Fibroblast of gingiva (primary cell): ENCODE measurements at regions not wholly inside any gene's neighbourhood (a gene's known extent, or its start where the extent isn't known, plus 50 kb on each side); places are given as distances from the start of the nearest gene placed in this dataset.
"Not testable (repeated sequence)": the region's sequence is repeated elsewhere in the genome, so short reads cannot be mapped to it uniquely, and the experiment has no call there.

Source experiments
- DNase-seq: peaks from one replicate; pipeline ENCODE4 v3.0.0-alpha.2; 2011; ENCODE audit warnings: low read depth

DNA sequence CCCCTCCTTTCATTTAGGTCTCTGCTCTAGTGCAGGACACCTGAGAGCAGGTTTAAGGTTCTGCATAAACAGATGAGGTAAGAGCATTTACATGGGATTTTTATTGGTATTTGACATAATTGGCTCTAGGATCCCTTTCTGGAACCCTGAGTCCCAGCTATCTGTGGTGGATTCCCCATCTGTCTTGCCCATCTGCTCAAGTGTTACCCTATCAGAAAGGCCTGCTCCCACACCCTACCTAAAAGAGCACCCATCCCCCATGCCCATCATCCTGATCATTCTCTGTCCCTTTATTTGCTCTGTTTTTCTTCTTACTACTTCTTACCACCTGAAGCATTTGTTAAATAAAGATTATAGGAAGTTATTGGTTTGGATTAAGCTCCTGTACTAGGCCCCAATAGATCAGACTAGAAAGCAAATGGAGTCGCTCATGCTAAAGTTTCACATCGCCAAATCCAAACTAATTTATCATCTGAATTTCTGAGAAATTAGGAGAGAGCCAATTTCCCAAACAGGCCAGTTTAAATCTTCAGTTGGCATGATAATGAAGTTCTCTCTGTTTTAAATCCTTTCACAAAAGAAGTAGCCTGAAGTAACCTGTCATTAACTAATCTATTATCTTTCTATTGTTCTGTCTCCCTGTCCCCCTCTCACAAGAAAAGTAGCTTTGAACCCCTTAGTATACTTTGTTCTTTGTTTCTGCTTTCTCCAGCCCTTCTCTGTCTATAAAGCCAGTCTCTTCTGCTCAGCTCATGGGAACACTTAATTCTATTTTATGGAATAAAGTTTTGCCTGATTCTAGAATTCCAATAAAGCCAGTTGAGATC is 178.6 kb downstream of the ZNF674 start:
- DNase-seq, result no peak

DNA sequence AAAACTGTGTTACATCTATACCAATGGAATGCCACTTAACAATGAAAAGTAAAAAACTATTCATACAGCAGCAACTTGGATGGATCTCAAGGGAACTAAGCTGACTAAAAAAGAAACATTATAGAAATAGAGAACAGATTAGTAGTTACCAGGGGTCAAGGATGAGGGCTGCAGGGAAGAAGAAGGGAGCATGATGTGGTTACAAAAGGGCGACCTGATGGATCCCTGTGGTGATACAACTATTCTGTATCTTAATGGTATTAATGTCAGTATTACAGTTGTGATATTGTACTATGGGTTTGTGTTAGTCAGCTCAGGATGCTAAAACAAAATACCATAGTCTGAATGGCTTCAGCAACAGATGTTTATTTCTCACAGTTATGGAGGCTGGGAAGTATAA is 190.7 kb downstream of the ZNF674 start:
- no peak for DNase-seq

DNA sequence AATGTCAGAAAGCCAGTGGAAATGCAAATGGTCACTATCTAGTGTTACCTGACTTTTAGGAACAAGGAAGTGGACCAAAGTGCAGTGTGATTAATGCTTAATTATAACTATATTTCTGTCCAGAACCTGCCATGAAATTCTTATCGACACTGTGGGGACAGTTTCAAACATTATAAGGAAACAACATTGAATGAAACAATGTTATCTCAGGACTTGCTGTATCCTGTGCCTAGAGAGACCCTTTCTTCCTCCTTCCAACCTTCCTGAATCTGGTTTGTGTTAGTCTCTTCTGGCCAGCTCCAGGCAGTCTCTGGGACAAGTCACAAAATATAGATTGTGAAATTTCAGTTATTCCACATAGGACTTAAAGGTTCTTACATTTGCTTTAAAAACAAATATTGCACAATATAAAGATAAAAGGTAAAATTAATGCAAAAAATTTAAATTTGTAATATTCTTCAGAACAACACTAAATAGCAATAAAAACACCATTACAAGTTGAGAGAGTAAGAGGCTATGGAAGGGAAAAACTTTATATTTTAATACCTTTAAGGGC is 203.4 kb downstream of the ZNF674 start:
- DNase-seq, result no peak

DNA sequence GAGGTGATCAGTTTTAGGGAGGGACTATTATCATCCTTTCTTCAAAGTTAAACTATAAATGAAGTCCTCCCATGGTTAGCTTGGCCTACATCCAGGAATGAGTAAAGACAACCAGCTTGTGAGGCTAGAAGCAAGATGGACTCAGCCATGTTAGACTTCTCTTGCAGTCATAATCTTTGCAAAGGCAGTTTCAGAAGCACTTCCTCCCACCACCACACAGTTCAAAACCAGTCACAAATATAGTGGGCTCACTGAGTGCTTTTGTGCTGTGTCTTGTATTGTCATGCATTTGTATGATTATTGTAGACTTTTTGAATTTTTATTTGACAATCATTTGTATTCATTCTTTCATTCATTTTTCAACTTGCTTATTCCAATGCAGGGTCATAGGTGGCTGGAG is 204.5 kb downstream of the ZNF674 start:
- DNase-seq, result no peak

DNA sequence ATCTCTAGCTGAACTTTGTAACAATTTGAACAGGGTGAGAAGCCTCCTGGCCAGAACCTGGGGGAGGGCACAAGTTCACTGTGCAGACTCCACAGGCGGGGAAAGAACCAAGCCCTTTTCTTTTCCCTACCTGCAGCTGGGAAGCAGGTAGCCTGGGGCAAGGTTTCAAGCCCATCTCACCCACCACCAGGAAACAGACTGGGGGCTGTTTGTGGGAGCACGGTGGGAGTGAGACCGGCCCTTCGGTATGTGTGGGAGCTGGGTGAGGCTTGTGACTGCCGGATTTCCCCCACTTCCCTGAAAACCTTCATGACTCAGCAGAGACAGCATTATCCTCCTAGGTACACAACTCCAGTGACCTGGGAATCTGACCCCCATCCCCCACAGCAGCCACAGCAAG is 211.7 kb downstream of the ZNF674 start:
- DNase-seq, result no peak

DNA sequence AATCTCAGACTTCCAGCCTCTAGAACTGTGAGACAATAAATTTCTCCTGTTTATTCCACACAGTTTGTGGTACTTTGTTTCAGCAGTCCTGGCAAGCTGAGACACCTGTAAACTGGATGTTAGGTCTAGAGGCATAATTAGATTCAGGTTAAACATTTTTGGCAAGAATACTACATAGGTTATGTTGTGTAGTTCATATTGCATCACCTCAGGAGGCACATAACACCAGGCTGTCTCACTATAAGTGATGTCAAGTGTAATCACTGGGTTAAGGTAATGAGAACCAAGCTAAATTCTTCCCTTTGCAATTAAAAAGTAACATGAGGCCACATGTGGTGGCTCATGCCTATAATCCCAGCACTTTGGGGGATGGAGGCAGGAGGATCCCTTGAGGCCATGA is 214.2 kb downstream of the ZNF674 start:
- no peak for DNase-seq

DNA sequence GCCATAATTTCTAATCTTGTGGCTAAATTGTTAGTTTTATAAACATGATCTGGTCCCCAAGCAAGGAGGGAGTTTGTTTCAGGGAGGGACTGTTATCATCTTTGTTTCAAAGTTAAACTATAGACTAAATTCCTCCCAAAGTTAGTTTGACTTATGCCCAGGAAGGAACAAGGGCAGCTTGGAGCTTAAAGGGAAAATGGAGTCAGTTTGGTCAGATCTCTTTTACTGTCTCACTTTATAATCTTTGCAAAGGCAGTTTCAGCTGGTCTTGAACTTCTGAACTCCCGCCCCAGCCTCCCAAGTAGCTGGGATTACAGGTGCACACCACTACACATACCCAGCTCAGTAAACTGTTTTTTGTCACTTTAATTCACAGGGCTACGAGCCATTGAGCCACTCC is 214.7 kb downstream of the ZNF674 start:
- DNase-seq, result no peak

DNA sequence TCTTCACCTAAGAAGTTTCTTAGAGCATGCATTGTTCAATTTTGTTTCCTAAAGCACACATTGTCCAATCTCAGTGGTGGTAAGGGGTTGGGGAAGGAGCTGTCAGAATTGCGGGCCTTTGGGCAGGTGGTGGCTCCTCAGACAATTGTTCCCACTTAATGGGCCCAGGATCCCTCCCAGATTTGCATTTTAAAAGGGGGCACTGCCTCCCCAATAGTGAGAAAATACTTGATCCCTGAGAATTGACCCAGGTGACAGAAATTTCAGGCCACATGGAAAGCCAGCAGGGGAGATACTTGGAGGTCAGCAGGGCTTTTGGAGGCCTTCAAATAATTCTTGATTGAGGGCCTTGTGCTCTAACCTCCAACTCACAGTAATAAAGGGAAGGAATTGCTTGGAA is 217.1 kb downstream of the ZNF674 start:
- DNase-seq, result no peak

DNA sequence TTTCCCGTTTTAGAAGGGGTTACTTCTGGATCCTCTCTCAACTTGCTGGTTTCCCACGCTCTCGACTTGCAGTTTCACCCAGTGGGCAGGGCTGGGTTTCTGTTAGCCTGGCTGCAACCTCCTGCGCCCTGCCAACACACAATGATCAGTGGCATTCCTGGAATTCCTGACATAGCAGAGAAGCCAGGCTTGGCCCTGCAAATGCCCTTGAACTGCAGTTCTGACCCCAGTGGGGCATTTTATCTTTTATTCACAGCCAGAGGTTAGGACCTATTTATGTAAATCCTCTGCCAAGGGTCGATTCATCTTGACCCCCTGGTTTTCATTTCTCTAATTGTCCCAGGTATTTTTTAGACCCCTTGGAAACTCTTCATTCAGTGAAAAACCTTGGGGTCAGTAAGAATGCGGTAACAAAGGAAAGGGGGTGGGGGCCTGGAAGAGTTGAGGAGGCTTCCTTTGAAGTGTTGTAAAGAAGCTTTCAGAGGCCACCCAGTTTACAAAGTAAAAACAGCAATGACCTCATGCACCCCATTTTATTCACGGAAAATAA is 217.6 kb downstream of the ZNF674 start:
- DNase-seq, result peak; percentile 57

DNA sequence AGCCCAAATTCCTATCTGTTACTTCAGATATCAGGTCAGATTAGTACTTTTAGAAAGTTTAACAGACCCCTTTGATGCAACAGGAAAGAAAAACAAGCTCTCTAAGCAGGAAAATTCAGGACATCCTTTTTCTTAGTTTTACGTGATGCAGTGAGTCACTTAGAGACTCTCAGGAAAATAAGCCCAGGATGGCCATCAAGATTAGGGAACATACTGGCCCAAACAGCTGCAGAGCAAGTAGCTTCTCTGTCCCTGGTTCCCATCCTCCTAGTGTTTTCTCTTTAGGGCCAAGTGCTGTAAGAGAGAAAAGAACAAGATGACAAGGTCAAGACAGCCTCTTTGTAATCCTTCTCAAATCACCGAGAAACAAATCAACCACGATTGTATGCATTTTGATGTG is 219.1 kb downstream of the ZNF674 start:
- DNase-seq, result peak; percentile 0

DNA sequence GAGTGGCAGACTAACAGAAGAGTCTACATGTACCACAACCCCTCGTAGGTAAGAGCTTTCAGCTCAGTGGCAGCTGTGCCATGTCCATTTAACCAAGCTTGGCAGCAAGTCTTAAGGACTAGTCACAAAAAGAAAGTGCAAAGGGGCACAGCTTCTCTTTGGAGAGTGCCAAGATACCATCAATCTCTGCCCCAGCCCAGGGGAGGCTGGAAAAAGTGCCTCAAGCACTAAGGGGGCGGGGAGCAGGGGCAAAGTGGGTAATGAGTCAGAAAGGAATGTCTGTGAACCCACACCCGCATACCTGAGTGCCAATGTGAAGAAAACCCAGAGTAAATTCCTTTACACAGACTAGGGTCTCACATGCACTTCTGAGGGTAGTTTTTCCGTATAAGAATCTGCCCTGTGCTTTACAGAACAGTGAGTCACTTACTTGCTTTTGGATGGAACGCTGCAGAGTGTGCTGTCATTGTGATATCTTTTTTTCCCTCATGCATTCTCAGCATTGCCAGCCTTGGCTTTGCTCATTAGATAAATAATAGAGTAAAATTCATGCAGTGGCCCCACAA is 219.8 kb downstream of the ZNF674 start:
- peak; percentile 41 for DNase-seq

DNA sequence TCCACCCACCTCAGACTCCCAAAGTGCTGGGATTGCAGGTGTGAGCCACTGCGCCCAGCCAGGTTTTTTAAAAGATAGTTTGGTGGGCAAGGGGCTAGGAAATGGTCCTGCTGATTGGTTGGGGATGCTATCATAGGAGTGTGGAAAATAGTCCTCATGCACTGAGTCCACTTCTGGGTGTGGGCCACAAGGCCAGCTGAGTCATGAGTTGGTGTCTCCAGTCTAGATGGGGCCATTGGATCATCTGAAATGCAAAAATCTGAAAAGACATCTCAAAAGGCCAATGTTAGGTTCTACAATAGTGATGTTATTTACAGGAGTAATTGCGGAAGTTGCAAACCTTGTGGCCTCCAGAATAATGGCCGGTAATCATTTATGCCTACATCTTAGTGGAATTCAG is 221.1 kb downstream of the ZNF674 start:
- no peak for DNase-seq

DNA sequence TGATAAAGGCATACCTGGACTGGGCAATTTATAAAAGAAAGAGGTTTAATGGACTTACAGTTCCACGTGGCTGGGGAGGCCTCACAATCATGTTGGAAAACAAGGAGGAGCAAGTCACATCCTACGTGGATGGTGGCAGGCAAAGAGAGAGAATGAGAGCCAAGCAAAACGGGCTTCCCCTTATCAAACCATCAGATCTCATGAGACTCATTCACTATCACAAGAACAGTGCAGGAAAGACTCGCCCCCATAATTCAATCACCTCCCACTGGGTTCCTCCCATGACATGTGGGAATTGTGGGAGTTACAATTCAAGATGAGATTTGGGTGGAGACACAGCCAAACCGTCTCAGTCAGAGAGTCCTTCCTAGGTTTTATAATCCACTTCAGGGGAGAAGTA is 222.3 kb downstream of the ZNF674 start:
- DNase-seq, result not testable (repeated sequence)

DNA sequence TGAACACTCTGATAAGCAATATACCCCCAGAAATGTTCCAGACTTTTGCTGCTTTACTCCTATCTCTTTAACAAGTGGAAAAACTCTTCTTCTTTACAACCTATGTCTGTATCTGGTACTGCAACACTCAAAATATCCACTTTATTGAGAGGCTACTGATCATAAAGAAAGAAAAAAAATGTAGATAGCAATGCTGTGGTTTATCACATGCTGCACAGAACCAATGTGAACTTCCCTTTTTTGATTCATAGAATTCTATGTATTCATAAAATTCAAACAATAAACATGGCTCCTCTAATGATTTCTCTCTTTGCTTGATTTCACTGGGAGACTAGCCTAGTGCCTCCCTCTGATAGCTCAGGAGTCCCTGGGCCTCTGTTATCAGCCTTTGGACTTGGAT is 223.5 kb downstream of the ZNF674 start:
- no peak for DNase-seq

DNA sequence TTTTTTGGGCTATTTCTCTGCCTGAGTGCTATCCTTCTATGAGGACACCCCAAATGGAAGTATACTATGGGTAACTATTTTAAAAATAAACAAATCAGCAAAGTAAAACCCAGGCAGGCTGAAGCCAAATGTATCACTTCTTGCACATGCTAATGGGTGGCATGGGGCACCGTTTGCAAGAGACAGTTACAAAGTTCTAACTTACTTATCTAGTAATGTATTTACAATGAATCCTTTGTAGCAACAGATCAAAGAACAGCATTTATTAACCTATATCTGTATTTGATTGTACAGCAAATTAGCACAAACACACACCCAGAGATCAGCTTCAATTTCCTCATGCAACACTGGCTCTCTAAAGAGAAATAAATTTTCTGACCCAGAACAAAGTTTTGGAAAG is 225.5 kb downstream of the ZNF674 start:
- DNase-seq, result no peak

DNA sequence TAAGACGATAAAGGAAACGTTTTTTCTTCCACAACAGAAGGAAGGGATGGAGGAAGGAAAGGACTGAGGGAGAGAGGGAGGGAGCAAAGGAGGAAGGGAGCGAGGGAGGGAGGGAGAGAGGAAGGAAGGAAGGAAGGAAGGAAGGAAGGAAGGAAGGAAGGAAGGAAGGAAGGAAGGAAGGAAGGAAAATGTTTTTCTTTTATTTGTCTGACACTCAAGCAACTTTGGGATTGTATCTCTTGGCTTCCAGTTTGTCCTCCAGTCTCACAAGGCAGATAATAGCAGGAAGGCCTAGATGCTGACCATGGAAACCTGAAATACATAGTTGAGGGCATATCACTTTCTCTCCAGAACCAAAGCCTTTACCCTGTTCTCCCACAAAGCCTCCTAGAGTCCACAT is 226.7 kb downstream of the ZNF674 start:
- no peak for DNase-seq

DNA sequence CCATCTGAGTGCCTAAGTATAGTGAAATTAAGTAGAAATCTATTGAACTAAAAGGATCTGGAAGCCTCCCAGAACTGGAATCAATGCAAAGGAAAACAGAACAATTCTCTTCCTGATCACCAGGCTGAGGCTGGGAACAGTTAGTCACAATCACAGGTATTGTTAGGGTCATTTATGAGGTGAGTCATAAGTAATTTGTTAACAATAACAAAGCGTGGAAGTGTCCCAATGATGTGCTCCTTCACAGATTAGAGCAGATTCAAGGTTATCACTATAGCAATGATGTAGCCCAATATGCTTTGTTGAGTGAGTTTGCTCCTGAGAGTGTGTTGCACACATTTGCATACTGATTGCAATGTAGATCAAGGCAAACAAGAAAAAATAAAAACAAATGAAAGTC is 228.1 kb downstream of the ZNF674 start:
- DNase-seq, result no peak

DNA sequence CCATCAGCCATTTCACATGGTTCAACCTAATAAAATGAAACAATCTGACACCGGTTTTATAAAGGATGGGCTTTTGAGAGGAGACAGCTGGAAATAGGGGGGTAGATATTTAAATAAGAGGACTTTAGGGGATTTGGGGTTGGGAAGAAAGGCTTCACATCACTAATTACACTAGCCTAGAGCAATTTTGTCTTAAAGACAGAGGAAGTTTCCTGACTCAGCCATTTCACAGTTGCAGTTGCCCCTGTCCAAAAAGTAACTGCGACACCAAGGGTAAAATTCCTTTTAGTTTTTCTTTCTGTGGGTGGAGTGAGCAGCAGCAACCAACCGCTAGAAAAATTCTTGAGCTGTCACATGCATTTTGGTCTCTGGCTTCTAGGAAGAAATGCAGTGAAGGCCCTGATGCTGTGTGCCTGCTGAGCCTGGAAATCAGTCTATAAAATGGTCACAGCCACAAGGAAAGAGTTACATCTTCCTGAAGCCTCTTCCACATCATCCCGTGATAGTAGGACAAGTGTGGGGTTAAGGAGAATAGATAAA is 233.6 kb downstream of the ZNF674 start:
- no peak for DNase-seq

DNA sequence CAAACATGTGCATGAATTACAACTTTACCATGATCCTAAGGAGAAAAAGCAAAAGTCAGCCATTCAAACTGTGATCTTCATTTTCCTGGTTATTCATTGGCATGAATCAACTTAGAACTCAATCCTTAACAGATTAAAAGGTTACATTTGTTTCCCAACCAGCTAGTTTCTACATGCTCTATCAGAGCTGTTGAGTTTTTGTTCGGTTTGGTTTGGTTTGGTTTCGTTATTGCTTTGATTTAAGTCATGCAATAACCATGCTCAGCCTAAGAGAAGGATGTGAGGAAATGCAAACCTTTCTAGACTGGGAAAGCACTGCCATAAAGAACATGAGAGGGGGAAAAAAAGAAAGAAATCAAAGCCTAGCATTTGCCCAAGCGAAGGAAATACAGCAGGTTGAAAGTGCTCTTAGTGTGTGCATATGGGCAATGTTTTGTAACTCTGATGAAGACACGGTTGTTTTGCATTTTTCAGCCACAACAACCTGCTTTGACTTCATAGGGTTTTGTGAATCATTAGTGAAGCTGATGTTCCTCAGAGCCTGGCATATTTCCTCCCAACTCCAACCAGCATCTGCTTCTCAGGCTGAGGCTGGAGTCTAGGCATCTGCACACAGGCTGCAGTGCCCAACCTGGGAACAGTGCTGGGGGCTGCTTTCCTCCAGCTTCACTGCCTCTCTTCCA is 234.3 kb downstream of the ZNF674 start:
- no peak for DNase-seq

DNA sequence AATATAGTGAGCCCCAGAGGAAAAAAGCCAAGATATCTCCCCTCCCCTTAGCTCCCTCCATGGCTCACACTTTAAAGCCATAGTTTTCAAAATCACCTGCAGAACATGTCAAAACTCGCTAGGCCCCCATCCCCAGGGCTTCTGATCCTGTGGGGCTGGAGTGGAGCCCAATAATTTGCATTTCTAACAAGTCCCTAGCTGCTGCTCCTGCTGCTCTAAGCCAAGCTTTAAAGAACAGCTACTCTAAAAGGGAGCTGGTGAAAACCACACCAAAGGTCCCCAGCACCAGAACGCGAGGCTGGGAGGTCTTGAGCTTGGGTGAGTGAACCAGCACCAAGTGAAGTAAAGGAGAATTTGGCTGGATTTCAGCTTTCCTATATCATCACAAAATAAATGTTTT is 237.1 kb downstream of the ZNF674 start:
- no peak for DNase-seq

DNA sequence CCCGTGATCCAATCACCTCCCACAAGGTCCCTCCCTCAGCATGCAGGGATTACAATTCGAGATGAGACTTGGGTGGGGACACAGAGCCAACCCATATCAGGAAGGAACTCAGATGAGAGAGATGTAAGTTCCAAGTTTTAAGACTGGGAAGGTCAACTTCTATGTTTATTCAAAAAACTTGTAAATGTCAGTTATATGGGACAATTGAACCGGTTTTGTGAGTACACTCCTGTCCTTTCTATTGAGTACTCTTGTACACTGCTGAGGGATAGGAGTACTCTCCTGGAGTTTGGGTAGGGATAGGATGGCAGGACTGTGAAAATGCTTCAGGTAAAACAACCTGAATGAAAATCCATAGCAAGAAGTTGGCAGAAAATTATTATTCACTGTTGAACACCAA is 239.1 kb downstream of the ZNF674 start:
- no peak for DNase-seq

DNA sequence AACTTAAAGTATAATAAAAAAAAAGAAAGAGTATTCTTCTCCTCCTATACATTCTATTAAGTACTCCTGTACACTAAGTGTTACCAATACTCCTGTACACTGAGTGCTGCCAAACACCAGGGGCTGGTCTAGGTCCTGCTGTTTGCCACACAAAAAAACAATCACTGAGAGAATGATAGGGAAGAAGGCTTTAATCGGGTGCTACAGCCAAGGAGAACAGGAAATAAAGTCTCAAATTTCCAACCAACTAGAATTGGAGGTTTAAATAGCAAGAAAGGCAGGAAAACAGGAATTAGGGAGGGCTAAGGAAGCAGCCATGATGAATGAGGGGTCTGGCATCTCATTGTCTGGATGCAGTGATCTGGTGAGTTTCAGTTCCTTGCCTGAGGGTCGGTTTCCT is 239.8 kb downstream of the ZNF674 start:
- DNase-seq, result no peak

DNA sequence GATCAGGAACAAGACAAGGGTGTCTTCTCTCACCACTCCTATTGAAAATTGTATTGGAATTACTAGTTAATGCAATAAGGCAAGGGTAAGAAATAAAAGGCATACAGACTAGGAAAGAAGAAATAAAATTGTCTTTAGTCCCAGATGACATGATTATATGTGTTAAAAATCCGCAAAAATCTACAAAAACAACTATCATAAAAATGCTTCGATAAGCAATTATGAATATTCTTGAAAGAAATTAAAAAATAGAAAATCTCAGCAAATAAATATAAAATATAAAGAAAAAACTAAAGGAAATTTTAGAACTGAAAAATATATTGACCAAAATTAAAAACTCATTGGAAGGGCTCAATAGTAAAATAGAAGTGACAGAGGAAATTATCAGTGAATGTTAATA is 243.3 kb downstream of the ZNF674 start:
- no peak for DNase-seq
